Endothelial cell of umbilical vein (primary cell): ENCODE measurements at regions not wholly inside any gene's neighbourhood (a gene's known extent, or its start where the extent isn't known, plus 50 kb on each side); places are given as distances from the start of the nearest gene placed in this dataset.

Source experiments
- BruUV-seq: library from RNA; stranded (reverse); fragments of 400-500 nt; replicated peaks from 2 replicates; lab custom pipeline; 2021; lab: Mats Ljungman, UMichigan
- CTCF ChIA-PET: fragments of 300-600, 350-600 bp; sonication (Branson Sonifier 250); formaldehyde crosslinking; loops from one replicate; lab custom pipeline; 2021; ENCODE audit warnings: antibody characterized with exemption, inconsistent platforms; lab: Charles Lee
- POLR2A ChIA-PET: fragments of 300-600, 350-600 bp; sonication (Branson Sonifier 250); formaldehyde crosslinking; loops from one replicate; lab custom pipeline; 2021; ENCODE audit warnings: antibody characterized with exemption, inconsistent platforms; lab: Charles Lee
- DNase-seq: peaks from one replicate; pipeline ENCODE4 v3.0.0-alpha.2; 2011; ENCODE audit warnings: low read depth, low spot score
- FAIRE-seq: peaks from 2 replicates; lab custom pipeline; 2011; peaks lifted over from hg19 to GRCh38; lab: Jason Lieb, UNC
- H2AFZ ChIP-seq: 2 replicates; pipeline ENCODE4 v1.6.0; 2012; ENCODE audit warnings: low read depth, low read length, control low read depth, inconsistent platforms
- H3K27ac ChIP-seq: 2 replicates; pipeline ENCODE4 v1.5.1; 2011; ENCODE audit warnings: low read depth, mild to moderate bottlenecking, control low read depth, low read length, moderate library complexity; ENCODE audit not compliant: insufficient read depth
- H3K27me3 ChIP-seq, 2 experiments: 2 replicates each; pipeline versions ENCODE4 v1.6.0 to v1.6.1; 2011; ENCODE audit warnings: low read length in 2 of 2, mixed read lengths in 1 of 2; ENCODE audit not compliant: control insufficient read depth in 2 of 2, insufficient read depth in 2 of 2
- H3K36me3 ChIP-seq, 2 experiments: 2 replicates in 1 of 2; 3 replicates in 1 of 2; pipeline ENCODE4 v1.5.1; 2011; ENCODE audit warnings: low read length in 2 of 2, mild to moderate bottlenecking in 1 of 2, moderate library complexity in 1 of 2; ENCODE audit not compliant: control insufficient read depth in 2 of 2, insufficient read depth in 2 of 2; ENCODE audit errors: extremely low read depth in 1 of 2
- H3K4me1 ChIP-seq: 3 replicates; pipeline ENCODE4 v1.5.1; 2011; ENCODE audit warnings: mild to moderate bottlenecking, low read length; ENCODE audit not compliant: control insufficient read depth, insufficient read depth; ENCODE audit errors: extremely low read depth
- H3K4me2 ChIP-seq: 2 replicates; pipeline ENCODE4 v1.6.1; 2011; ENCODE audit warnings: low read length, control low read depth, mixed read lengths; ENCODE audit not compliant: insufficient read depth
- H3K4me3 ChIP-seq, 3 experiments: fragments of 200-600 bp in 1 of 3; sonication (generic), shearing (Covaris generic) in 1 of 3; replicated peaks in 1 of 3; 2 replicates each; pipeline ENCODE4 v1.5.1; 2011 to 2016; ENCODE audit warnings: control low read depth in 3 of 3, low read length in 3 of 3, mild to moderate bottlenecking in 2 of 3, inconsistent platforms in 1 of 3, low read depth in 1 of 3, moderate library complexity in 1 of 3; ENCODE audit not compliant: insufficient read depth in 1 of 3
- H3K79me2 ChIP-seq: 2 replicates; pipeline ENCODE4 v1.6.0; 2012; ENCODE audit warnings: low read length, inconsistent platforms; ENCODE audit not compliant: control insufficient read depth, insufficient read depth
- H3K9ac ChIP-seq: replicated peaks from 2 replicates; pipeline ENCODE3; 2011; ENCODE audit warnings: low read length, control low read depth; ENCODE audit not compliant: insufficient read depth; ENCODE audit errors: extremely low read depth
- H3K9me1 ChIP-seq: replicated peaks from 3 replicates; pipeline ENCODE4 v1.6.0; 2011; ENCODE audit warnings: mild to moderate bottlenecking, low read length; ENCODE audit not compliant: control insufficient read depth, insufficient read depth; ENCODE audit errors: extremely low read depth
- H3K9me3 ChIP-seq: replicated peaks from 2 replicates; pipeline ENCODE4 v1.5.1; 2012; ENCODE audit warnings: low read length, inconsistent platforms; ENCODE audit not compliant: control insufficient read depth, insufficient read depth
- H4K20me1 ChIP-seq: replicated peaks from 2 replicates; pipeline ENCODE3; 2011; ENCODE audit warnings: mild to moderate bottlenecking, low read length; ENCODE audit not compliant: control insufficient read depth, insufficient read depth; ENCODE audit errors: extremely low read depth
- EZH2 ChIP-seq: IDR thresholded peaks from 2 replicates; pipeline ENCODE4 v1.6.1; 2012; ENCODE audit warnings: borderline replicate concordance, low read depth, mild to moderate bottlenecking, moderate library complexity, low read length, inconsistent platforms; ENCODE audit not compliant: severe bottlenecking
- GATA2 ChIP-seq: IDR thresholded peaks from 2 replicates; pipeline ENCODE4 v1.7.0; 2011; ENCODE audit warnings: low read depth, mild to moderate bottlenecking, moderate library complexity, mixed read lengths, low read length; ENCODE audit not compliant: insufficient read length, insufficient read depth
- JUN ChIP-seq: IDR thresholded peaks from 2 replicates; pipeline ENCODE4 v1.6.1; 2011; ENCODE audit warnings: borderline replicate concordance, low read depth; ENCODE audit not compliant: insufficient read length, insufficient read depth
- MYC ChIP-seq: IDR thresholded peaks from one replicate; pipeline ENCODE4 v1.6.1; 2011; ENCODE audit warnings: mild to moderate bottlenecking, low read depth, low read length
- POLR2A ChIP-seq: IDR thresholded peaks from 2 replicates; pipeline ENCODE4 v1.6.1; 2012; ENCODE audit warnings: low read depth, mild to moderate bottlenecking, control low read depth, low read length
- POLR2AphosphoS5 ChIP-seq: IDR thresholded peaks from 2 replicates; pipeline ENCODE4 v1.6.1; 2012; ENCODE audit warnings: low read depth, mild to moderate bottlenecking, control low read depth, low read length, moderate library complexity; ENCODE audit not compliant: insufficient read depth
- dilution Hi-C: fragments of 300-500 bp; cut with MboI; formaldehyde crosslinking; loops from one replicate; pipeline ENCODE4 v1.15.0; 2019; ENCODE audit warnings: low sequenced_read_pairs; ENCODE audit not compliant: extremely low pct_ligation_motif_present
- intact Hi-C: fragments of 100-400 bp; cut with micrococcal nuclease; formaldehyde crosslinking; loops from one replicate; pipeline ENCODE4 v1.10.0; 2022
- TF ChIP-seq, protein P1 (sequence below), 2 donors: IDR thresholded peaks; 1 replicate in 1 of 2; 2 replicates in 1 of 2; pipeline ENCODE4 v1.5.1; 2011; ENCODE audit warnings: low read length in 2 of 2, mild to moderate bottlenecking in 2 of 2, moderate library complexity in 2 of 2, control low read depth in 1 of 2, inconsistent platforms in 1 of 2, low read depth in 1 of 2; ENCODE audit not compliant: insufficient read depth in 1 of 2; ENCODE audit errors: extremely low read depth in 1 of 2
- TF ChIP-seq, protein P2 (sequence below): IDR thresholded peaks from 2 replicates; pipeline ENCODE4 v1.6.1; 2011; ENCODE audit not compliant: insufficient read depth, insufficient read length

DNA sequence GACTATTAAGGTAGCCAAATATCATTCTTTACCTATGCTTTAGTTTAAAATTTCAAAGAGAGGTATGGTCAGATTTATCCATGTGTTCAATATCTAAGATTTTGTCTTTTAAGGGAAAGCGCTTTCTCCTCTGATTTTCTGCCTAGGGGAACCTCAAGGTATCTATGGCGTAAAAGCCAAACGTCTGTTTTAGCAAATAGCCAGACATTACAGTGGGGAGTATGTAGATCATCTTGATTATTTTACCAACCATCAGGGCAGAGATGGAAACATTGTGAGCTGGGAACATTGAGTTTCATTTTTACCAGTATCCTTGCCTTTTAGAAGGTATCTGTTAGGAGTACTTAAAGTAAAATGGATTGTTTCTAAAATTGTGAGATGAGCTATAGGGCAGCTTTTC is 71.0 kb downstream of the LEPR start:
- H3K79me2 ChIP-seq = no peaks in the 10 kb centered on the region
- CTCF ChIA-PET = interaction anchor here (0.7 to 1.7 kb wide), 5 partner anchors 9 to 196 kb away, joined by 3 to 7 read pairs (median 3); no protein-coding TSS in a partner anchor
- no peak overlapping the region for H3K27ac ChIP-seq
- dilution Hi-C loops = no loop called here
- no peak overlapping the region for H3K4me3 ChIP-seq
- H4K20me1 ChIP-seq = no peaks in the 10 kb centered on the region
- H3K9me3 ChIP-seq = no peaks in the 10 kb centered on the region
- no peak overlapping the region for H3K9ac ChIP-seq
- POLR2A ChIA-PET = no interaction called here
- no peaks in the 10 kb centered on the region for H3K36me3 ChIP-seq
- FAIRE-seq = no peak
- H3K9me1 ChIP-seq = no peaks in the 10 kb centered on the region
- H3K27me3 ChIP-seq = no peaks in the 10 kb centered on the region
- no peak overlapping the region for H3K4me2 ChIP-seq
- H2AFZ ChIP-seq = no peak overlapping the region
- no TSS peak for BruUV-seq
- H3K4me1 ChIP-seq = peaks cover 13% of the 10 kb centered on the region
- intact Hi-C loops = no loop called here
- no peak for DNase-seq
- no peak for TF ChIP-seq JUN
- TF ChIP-seq POLR2A = no peak
- no peak for TF ChIP-seq EZH2
- no peak for TF ChIP-seq MYC
- no peak for TF ChIP-seq GATA2

DNA sequence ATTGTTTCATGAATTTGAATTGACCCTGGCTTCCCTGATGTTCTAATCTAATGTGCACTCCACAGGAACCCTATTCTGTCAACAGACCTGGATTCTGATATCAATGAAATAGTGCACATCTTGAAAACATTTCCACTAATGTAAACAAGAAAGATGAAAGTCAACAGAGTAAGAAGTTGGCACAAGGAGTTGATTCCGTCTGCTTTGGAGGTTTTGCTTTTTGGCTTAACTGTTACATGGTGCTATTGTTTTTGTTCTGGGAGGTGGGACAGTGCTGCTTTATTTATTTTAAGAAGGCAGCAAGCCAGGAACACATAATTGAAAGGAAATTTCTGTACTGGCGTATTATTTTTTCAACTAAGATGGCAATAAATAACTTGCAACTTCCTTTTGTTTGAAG is 73.3 kb downstream of the LEPR start:
- TF ChIP-seq MYC = no peak
- TF ChIP-seq JUN = no peak
- TF ChIP-seq, protein P1, sequence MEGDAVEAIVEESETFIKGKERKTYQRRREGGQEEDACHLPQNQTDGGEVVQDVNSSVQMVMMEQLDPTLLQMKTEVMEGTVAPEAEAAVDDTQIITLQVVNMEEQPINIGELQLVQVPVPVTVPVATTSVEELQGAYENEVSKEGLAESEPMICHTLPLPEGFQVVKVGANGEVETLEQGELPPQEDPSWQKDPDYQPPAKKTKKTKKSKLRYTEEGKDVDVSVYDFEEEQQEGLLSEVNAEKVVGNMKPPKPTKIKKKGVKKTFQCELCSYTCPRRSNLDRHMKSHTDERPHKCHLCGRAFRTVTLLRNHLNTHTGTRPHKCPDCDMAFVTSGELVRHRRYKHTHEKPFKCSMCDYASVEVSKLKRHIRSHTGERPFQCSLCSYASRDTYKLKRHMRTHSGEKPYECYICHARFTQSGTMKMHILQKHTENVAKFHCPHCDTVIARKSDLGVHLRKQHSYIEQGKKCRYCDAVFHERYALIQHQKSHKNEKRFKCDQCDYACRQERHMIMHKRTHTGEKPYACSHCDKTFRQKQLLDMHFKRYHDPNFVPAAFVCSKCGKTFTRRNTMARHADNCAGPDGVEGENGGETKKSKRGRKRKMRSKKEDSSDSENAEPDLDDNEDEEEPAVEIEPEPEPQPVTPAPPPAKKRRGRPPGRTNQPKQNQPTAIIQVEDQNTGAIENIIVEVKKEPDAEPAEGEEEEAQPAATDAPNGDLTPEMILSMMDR (IDR thresholded peaks at IDR 0.05; ENCODE audit: extremely low read depth in 1 of 2, insufficient read depth in 1 of 2, low read depth in 1 of 2, low read length in 2 of 2) = no peak
- TF ChIP-seq POLR2AphosphoS5 = no peak
- TF ChIP-seq EZH2 = no peak
- TF ChIP-seq, protein P2, sequence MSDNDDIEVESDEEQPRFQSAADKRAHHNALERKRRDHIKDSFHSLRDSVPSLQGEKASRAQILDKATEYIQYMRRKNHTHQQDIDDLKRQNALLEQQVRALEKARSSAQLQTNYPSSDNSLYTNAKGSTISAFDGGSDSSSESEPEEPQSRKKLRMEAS = no peak
- TF ChIP-seq GATA2 = no peak
- TF ChIP-seq POLR2A = no peak
- BruUV-seq = no TSS peak
- peak overlapping the region; percentile 28 for H3K4me2 ChIP-seq
- H3K27ac ChIP-seq = no peak overlapping the region
- intact Hi-C loops (loop anchor here (1.0 kb wide), 1 partner anchor 16 kb away; no protein-coding TSS in a partner anchor), dilution Hi-C loops (no loop called here)
- CTCF ChIA-PET = interaction anchor here (1.4 kb wide), 1 partner anchor 194 kb away, joined by 3 read pairs; no protein-coding TSS in a partner anchor
- H3K9me1 ChIP-seq = no peaks in the 10 kb centered on the region
- H3K4me3 ChIP-seq = no peak overlapping the region
- peak; percentile 64 for FAIRE-seq
- no peak overlapping the region for H3K9ac ChIP-seq
- H2AFZ ChIP-seq = peak overlapping the region; percentile 13
- H3K36me3 ChIP-seq = no peaks in the 10 kb centered on the region
- peak; percentile 90 for DNase-seq
- peaks cover 13% of the 10 kb centered on the region for H3K4me1 ChIP-seq
- no peaks in the 10 kb centered on the region for H3K27me3 ChIP-seq
- no peaks in the 10 kb centered on the region for H3K9me3 ChIP-seq
- POLR2A ChIA-PET = no interaction called here
- no peaks in the 10 kb centered on the region for H3K79me2 ChIP-seq
- H4K20me1 ChIP-seq = no peaks in the 10 kb centered on the region
